H9 (cell line): ENCODE measurements at regions not wholly inside any gene's neighbourhood (a gene's known extent, or its start where the extent isn't known, plus 50 kb on each side); places are given as distances from the start of the nearest gene placed in this dataset.

Experiments
- DNase-seq: peaks from one replicate; pipeline ENCODE4 v3.0.0-alpha.2; 2017
- H2AFZ ChIP-seq: one replicate; pipeline ENCODE4 v1.6.1; 2013; ENCODE audit warnings: mild to moderate bottlenecking, low read length, control low read depth, moderate library complexity
- H2AK5ac ChIP-seq: 2 replicates; pipeline ENCODE4 v1.6.1; 2013; ENCODE audit warnings: low read length, control low read depth, mixed read lengths; ENCODE audit not compliant: insufficient read length
- H2BK120ac ChIP-seq: one replicate; pipeline ENCODE4 v1.6.1; 2013; ENCODE audit warnings: low read depth, mild to moderate bottlenecking, low read length, control low read depth, inconsistent platforms; ENCODE audit not compliant: poor library complexity, severe bottlenecking
- H2BK12ac ChIP-seq: 2 replicates; pipeline ENCODE4 v1.6.1; 2013; ENCODE audit warnings: low read length, control low read depth, mixed read lengths, low read depth; ENCODE audit not compliant: insufficient read length
- H2BK15ac ChIP-seq: 2 replicates; pipeline ENCODE4 v1.6.1; 2013; ENCODE audit warnings: low read depth, low read length, control low read depth
- H2BK20ac ChIP-seq: one replicate; pipeline ENCODE4 v1.6.1; 2013; ENCODE audit warnings: low read depth, mild to moderate bottlenecking, low read length, control low read depth, inconsistent platforms; ENCODE audit not compliant: poor library complexity, severe bottlenecking
- H2BK5ac ChIP-seq: 2 replicates; pipeline ENCODE4 v1.6.1; 2013; ENCODE audit warnings: low read length, control low read depth, mixed read lengths; ENCODE audit not compliant: insufficient read length
- H3K14ac ChIP-seq: 2 replicates; pipeline ENCODE4 v1.6.1; 2013; ENCODE audit warnings: low read length, control low read depth; ENCODE audit not compliant: insufficient read depth
- H3K18ac ChIP-seq: 2 replicates; pipeline ENCODE4 v1.6.1; 2013; ENCODE audit warnings: low read depth, mild to moderate bottlenecking, mixed read lengths, low read length, control low read depth; ENCODE audit not compliant: insufficient read length
- H3K23ac ChIP-seq: 2 replicates; pipeline ENCODE4 v1.6.1; 2013; ENCODE audit warnings: low read length, control low read depth, mixed read lengths, low read depth; ENCODE audit not compliant: insufficient read length
- H3K23me2 ChIP-seq: 2 replicates; pipeline ENCODE4 v1.6.1; 2013; ENCODE audit warnings: low read depth, mild to moderate bottlenecking, mixed read lengths, low read length, control low read depth; ENCODE audit not compliant: insufficient read length, poor library complexity, severe bottlenecking
- H3K27ac ChIP-seq: 2 replicates; pipeline ENCODE4 v1.5.1; 2013; ENCODE audit warnings: low read length, control low read depth, mixed read lengths, low read depth; ENCODE audit not compliant: insufficient read length
- H3K27me3 ChIP-seq: 2 replicates; pipeline ENCODE4 v1.6.1; 2013; ENCODE audit warnings: low read length, control low read depth, inconsistent platforms; ENCODE audit not compliant: insufficient read depth
- H3K4ac ChIP-seq: 2 replicates; pipeline ENCODE4 v1.6.1; 2013; ENCODE audit warnings: low read depth, mild to moderate bottlenecking, control low read depth, inconsistent platforms, low read length, moderate library complexity
- H3K4me1 ChIP-seq: 2 replicates; pipeline ENCODE4 v1.6.1; 2013; ENCODE audit warnings: low read length, control low read depth, inconsistent platforms; ENCODE audit not compliant: insufficient read depth
- H3K4me2 ChIP-seq: 2 replicates; pipeline ENCODE4 v1.6.1; 2013; ENCODE audit warnings: low read length, control low read depth, mixed read lengths; ENCODE audit not compliant: insufficient read length, insufficient read depth
- H3K56ac ChIP-seq: 2 replicates; pipeline ENCODE4 v1.6.1; 2013; ENCODE audit warnings: low read depth, mild to moderate bottlenecking, mixed read lengths, low read length, control low read depth; ENCODE audit not compliant: insufficient read length
- H3K79me1 ChIP-seq: 2 replicates; pipeline ENCODE4 v1.6.1; 2013; ENCODE audit warnings: low read depth, mild to moderate bottlenecking, moderate library complexity, low read length, control low read depth, inconsistent platforms; ENCODE audit not compliant: insufficient read depth, poor library complexity, severe bottlenecking
- H3K79me2 ChIP-seq: 2 replicates; pipeline ENCODE4 v1.6.1; 2013; ENCODE audit warnings: low read length, control low read depth, inconsistent platforms; ENCODE audit not compliant: insufficient read depth
- H3K9ac ChIP-seq: 2 replicates; pipeline ENCODE4 v1.6.1; 2013; ENCODE audit warnings: low read length, control low read depth, mixed read lengths; ENCODE audit not compliant: insufficient read length; ENCODE audit errors: extremely low read depth
- H3K9me3 ChIP-seq: one replicate; pipeline ENCODE4 v1.6.1; 2013; ENCODE audit warnings: low read depth, low read length, inconsistent platforms; ENCODE audit not compliant: control insufficient read depth
- H3T11ph ChIP-seq: one replicate; pipeline ENCODE4 v1.6.1; 2013; ENCODE audit warnings: mild to moderate bottlenecking, low read length, control low read depth, inconsistent platforms
- H4K20me1 ChIP-seq: one replicate; pipeline ENCODE4 v1.6.1; 2013; ENCODE audit not compliant: control insufficient read depth, insufficient read length, insufficient read depth
- H4K5ac ChIP-seq: 2 replicates; pipeline ENCODE4 v1.6.1; 2013; ENCODE audit warnings: low read depth, mild to moderate bottlenecking, mixed read lengths, low read length, control low read depth; ENCODE audit not compliant: insufficient read length
- H4K8ac ChIP-seq: replicated peaks from 2 replicates; pipeline ENCODE4 v1.6.1; 2013; ENCODE audit warnings: low read length, control low read depth, mixed read lengths, low read depth; ENCODE audit not compliant: insufficient read length
- H4K91ac ChIP-seq: 2 replicates; pipeline ENCODE4 v1.6.1; 2013; ENCODE audit warnings: low read depth, mild to moderate bottlenecking, moderate library complexity, mixed read lengths, low read length, control low read depth; ENCODE audit not compliant: insufficient read length
- H3K27ac Mint-ChIP-seq, 3 experiments: 2 replicates in 2 of 3; 3 replicates in 1 of 3; pipeline ENCODE4 v1.8.0; 2020 to 2021; ENCODE audit warnings: mixed read lengths in 3 of 3, mild to moderate bottlenecking in 1 of 3, moderate library complexity in 1 of 3
- H3K27me3 Mint-ChIP-seq: 2 replicates; pipeline ENCODE4 v1.8.0; 2021; ENCODE audit warnings: low read depth, mild to moderate bottlenecking, moderate library complexity, mixed read lengths
- H3K36me3 Mint-ChIP-seq, 3 experiments: 2 replicates in 2 of 3; 3 replicates in 1 of 3; pipeline ENCODE4 v1.8.0; 2020 to 2021; ENCODE audit warnings: low read depth in 3 of 3, mixed read lengths in 3 of 3; ENCODE audit not compliant: insufficient read depth in 1 of 3
- H3K4me1 Mint-ChIP-seq, 2 experiments: 2 replicates each; pipeline ENCODE4 v1.8.0; 2020; ENCODE audit warnings: mixed read lengths in 2 of 2
- H3K4me3 Mint-ChIP-seq, 2 experiments: 2 replicates in 1 of 2; 3 replicates in 1 of 2; pipeline ENCODE4 v1.8.0; 2020 to 2021; ENCODE audit warnings: mild to moderate bottlenecking in 2 of 2, mixed read lengths in 2 of 2, moderate library complexity in 1 of 2
- H3K9me3 Mint-ChIP-seq, 2 experiments: 2 replicates in 1 of 2; 3 replicates in 1 of 2; pipeline ENCODE4 v1.8.0; 2020; ENCODE audit warnings: mild to moderate bottlenecking in 2 of 2, mixed read lengths in 2 of 2, moderate library complexity in 1 of 2
- CTCF ChIP-seq: fragments of 200-600 bp; sonication (generic); conservative IDR thresholded peaks from 3 replicates; pipeline ENCODE4 v1.8.0; 2021; ENCODE audit warnings: antibody characterized with exemption, mild to moderate bottlenecking
- WGBS: extraction: QIAGEN DNeasy Blood & Tissue Kit; methylation state at CpG from one replicate; pipeline ENCODE4 v1.1.7; 2013; ENCODE audit warnings: missing lambda C conversion rate, low lambda C conversion rate, mixed read lengths; ENCODE audit not compliant: insufficient read length; ENCODE audit errors: extremely low coverage; 5-methylcytosine and 5-hydroxymethylcytosine counted together

- H3K56ac ChIP-seq: no peak overlapping the region
- no peak for TF ChIP-seq CTCF
- no peak overlapping the region for H4K5ac ChIP-seq
- no peak overlapping the region for H3K18ac ChIP-seq
- no peak overlapping the region for H4K91ac ChIP-seq
- no peak overlapping the region for H4K8ac ChIP-seq
- Mint-ChIP-seq H3K4me1 (no peaks in the 10 kb centered on the region; a peak in 1 of 4 replicates), H3K27ac (no peak overlapping the region), H3K27me3 (no peaks in the 10 kb centered on the region), H3K36me3 (no peaks in the 10 kb centered on the region), H3K9me3 (no peaks in the 10 kb centered on the region; a peak in 1 of 5 replicates), H3K4me3 (no peak overlapping the region)
- no peak for DNase-seq
- no peaks in the 10 kb centered on the region for H3K4me1 ChIP-seq
- no peaks in the 10 kb centered on the region for H3K27me3 ChIP-seq
- no peak overlapping the region for H3K9ac ChIP-seq
- H3K4ac ChIP-seq: no peak overlapping the region
- no peak overlapping the region for H3K14ac ChIP-seq
- H3K79me1 ChIP-seq: no peaks in the 10 kb centered on the region
- no peak overlapping the region for H2AFZ ChIP-seq
- no CpG with 5 or more reads among the region's 2 CpGs for WGBS
- H2AK5ac ChIP-seq: no peak overlapping the region
- H3K79me2 ChIP-seq: no peaks in the 10 kb centered on the region
- no peak overlapping the region for H2BK12ac ChIP-seq
- no peak overlapping the region for H2BK120ac ChIP-seq
- no peak overlapping the region for H3T11ph ChIP-seq
- H3K23ac ChIP-seq: no peak overlapping the region
- no peak overlapping the region for H2BK20ac ChIP-seq
- H3K23me2 ChIP-seq: no peaks in the 10 kb centered on the region
- H3K9me3 ChIP-seq: no peaks in the 10 kb centered on the region
- H2BK5ac ChIP-seq: no peak overlapping the region
- no peaks in the 10 kb centered on the region for H4K20me1 ChIP-seq
- no peak overlapping the region for H3K4me2 ChIP-seq
- no peak overlapping the region for H3K27ac ChIP-seq
- no peak overlapping the region for H2BK15ac ChIP-seq
These were observed 194.9 kb downstream of the LRATD1 start for GRCh38 chr2:14827226-14828023.
